Activated CD4-positive, alpha-beta memory T cell treated with anti-CD3 and anti-CD28 coated beads, Interleukin-2, amount 10 ng/mL, durations not matched to agents 7 days and 5 days (primary cell): ENCODE measurements at regions not wholly inside any gene's neighbourhood (a gene's known extent, or its start where the extent isn't known, plus 50 kb on each side); places are given as distances from the start of the nearest gene placed in this dataset.

Experiments used
- CTCF ChIA-PET: fragments of 350-600 bp; sonication (Branson Sonifier 250); formaldehyde crosslinking; loops from one replicate; lab custom pipeline; 2021; ENCODE audit warnings: antibody characterized with exemption, inconsistent platforms; lab: Charles Lee
- POLR2A ChIA-PET: fragments of 350-600 bp; sonication (Branson Sonifier 250); formaldehyde crosslinking; loops from one replicate; lab custom pipeline; 2021; ENCODE audit warnings: antibody characterized with exemption; lab: Charles Lee
- DNase-seq: peaks from one replicate; pipeline ENCODE4 v3.0.0-alpha.2; 2020
- H3K27ac Mint-ChIP-seq: one replicate; pipeline ENCODE4 v1.8.0; 2021; ENCODE audit warnings: mild to moderate bottlenecking, mixed read lengths
- H3K27me3 Mint-ChIP-seq: one replicate; pipeline ENCODE4 v1.8.0; 2021; ENCODE audit warnings: mixed read lengths
- H3K36me3 Mint-ChIP-seq: one replicate; pipeline ENCODE4 v1.8.0; 2021; ENCODE audit warnings: low read depth, mixed read lengths
- H3K4me1 Mint-ChIP-seq: one replicate; pipeline ENCODE4 v1.8.0; 2021; ENCODE audit warnings: mixed read lengths
- H3K4me3 Mint-ChIP-seq: one replicate; pipeline ENCODE4 v1.8.0; 2021; ENCODE audit warnings: mild to moderate bottlenecking, mixed read lengths
- H3K9me3 Mint-ChIP-seq: one replicate; pipeline ENCODE4 v1.8.0; 2021; ENCODE audit warnings: mixed read lengths

DNA sequence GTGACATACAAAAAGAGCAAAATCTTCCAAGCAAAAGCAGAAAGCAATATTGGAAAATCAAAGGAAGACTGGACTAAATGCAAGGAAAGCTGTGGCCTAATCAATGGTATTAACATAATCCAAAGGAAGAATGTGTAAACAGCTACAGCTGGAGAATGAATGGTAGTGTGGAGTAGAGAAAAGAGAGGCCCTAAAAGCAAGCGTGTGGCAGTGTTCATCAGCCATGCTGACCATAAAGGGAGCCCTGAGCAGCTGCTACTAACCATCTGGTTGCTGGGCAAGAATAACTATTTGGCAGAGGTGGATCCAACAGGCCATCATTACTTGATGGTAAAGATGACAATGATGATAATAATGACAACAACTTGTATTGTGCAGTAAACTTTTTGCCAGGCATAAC is 148.5 kb upstream of the BEND6 start:
- no peak overlapping the region for H3K4me3 Mint-ChIP-seq
- H3K27me3 Mint-ChIP-seq, result peaks cover 7% of the 10 kb centered on the region
- POLR2A ChIA-PET, result no interaction called here
- CTCF ChIA-PET, result no interaction called here
- no peak overlapping the region for H3K27ac Mint-ChIP-seq
- no peaks in the 10 kb centered on the region for H3K4me1 Mint-ChIP-seq
- H3K36me3 Mint-ChIP-seq, result no peaks in the 10 kb centered on the region
- DNase-seq, result no peak
- no peaks in the 10 kb centered on the region for H3K9me3 Mint-ChIP-seq

GRCh38 chr6:56804996-56805395 is 149.9 kb upstream of the BEND6 start:
- H3K9me3 Mint-ChIP-seq, result no peaks in the 10 kb centered on the region
- CTCF ChIA-PET, result no interaction called here
- H3K4me3 Mint-ChIP-seq, result no peak overlapping the region
- no peak for DNase-seq
- H3K4me1 Mint-ChIP-seq, result no peaks in the 10 kb centered on the region
- H3K27ac Mint-ChIP-seq, result no peak overlapping the region
- H3K36me3 Mint-ChIP-seq, result no peaks in the 10 kb centered on the region
- POLR2A ChIA-PET, result no interaction called here
- H3K27me3 Mint-ChIP-seq, result peaks cover 7% of the 10 kb centered on the region

DNA sequence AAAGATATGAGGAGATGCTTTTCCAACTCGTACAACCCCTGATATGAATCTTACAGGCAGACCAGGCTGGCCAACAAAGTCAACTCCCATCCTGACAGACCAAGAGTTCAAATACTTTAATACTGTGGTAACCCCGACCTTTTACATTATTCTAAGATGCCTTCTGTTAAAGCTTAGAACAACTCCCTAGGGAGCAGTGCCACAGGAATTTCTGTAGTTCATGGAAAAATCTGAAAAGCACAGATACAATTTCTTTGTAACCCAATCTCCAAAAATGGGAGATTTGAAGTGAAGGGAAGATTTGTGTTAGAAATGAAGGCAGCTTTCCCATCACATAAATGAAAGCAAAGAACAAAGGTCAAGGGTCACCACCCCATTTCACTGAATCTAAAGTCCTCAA is 151.3 kb upstream of the BEND6 start:
- Mint-ChIP-seq H3K4me3 (no peak overlapping the region), H3K4me1 (no peaks in the 10 kb centered on the region), H3K36me3 (no peaks in the 10 kb centered on the region), H3K27ac (no peak overlapping the region), H3K9me3 (no peaks in the 10 kb centered on the region), H3K27me3 (peaks cover 3% of the 10 kb centered on the region)
- no peak for DNase-seq
- ChIA-PET CTCF (no interaction called here), POLR2A (no interaction called here)

DNA sequence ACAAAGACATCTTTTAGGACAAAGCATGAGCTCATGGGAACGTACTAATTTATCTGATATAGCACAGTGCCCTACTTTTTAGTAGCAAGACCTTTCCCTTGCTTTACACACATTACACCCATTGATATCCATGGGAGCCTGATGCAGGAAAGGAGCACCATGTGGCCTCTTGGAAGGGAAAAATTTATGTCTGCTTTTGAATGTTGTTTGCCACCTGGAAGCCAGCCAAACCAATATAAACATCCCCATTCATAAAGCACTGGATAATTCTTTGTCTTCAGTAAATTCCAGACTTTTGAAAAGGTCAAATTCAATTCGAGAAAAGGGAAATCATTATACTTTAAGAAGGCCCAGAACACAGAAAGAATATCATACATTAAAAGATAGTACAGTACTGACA is 152.3 kb upstream of the BEND6 start:
- Mint-ChIP-seq H3K4me3 (no peak overlapping the region), H3K27ac (no peak overlapping the region), H3K9me3 (no peaks in the 10 kb centered on the region), H3K4me1 (no peaks in the 10 kb centered on the region), H3K36me3 (no peaks in the 10 kb centered on the region), H3K27me3 (peaks cover 3% of the 10 kb centered on the region)
- POLR2A ChIA-PET, result no interaction called here
- no peak for DNase-seq
- CTCF ChIA-PET, result no interaction called here

DNA sequence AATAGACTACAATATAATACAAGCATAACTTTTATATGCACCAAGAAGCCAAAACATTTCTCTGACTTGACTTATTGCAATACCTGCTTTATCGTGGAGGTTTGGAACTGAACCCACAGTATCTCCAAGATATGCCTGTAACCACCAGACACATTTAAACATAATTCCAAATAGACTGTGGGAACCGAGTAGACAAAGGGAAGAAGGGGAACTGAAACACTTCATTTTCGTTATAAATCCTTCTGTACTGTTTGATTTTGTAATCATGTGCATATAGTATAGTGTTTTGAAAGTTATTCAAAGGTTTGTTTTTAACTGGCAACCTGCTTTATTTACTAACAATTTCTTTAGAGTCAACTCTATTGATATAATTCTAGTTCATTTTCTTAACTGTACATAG is 154.9 kb upstream of the BEND6 start:
- Mint-ChIP-seq H3K36me3 (no peaks in the 10 kb centered on the region), H3K9me3 (no peaks in the 10 kb centered on the region), H3K27me3 (peaks cover 2% of the 10 kb centered on the region), H3K27ac (no peak overlapping the region), H3K4me1 (no peaks in the 10 kb centered on the region), H3K4me3 (no peak overlapping the region)
- no peak for DNase-seq
- CTCF ChIA-PET, result no interaction called here
- POLR2A ChIA-PET, result no interaction called here

DNA sequence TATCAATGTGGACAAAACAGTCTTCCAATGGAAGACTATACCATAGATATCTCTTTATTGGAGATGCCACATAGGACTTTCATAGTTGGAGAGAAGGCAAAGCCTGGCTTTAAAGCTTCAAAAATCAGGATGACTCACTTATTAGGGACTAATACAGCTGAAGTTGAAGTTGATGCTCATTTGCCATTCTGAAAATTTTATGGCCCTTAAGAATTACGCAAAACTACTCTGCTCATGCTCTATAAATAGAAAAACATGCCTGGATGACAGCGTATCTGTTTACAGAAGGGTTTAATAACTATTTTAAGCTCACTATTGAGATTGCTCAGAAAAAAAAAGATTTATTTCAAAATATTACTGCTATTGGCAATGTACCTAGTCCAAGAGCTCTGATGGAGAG is 155.5 kb upstream of the DST start:
- CTCF ChIA-PET, result no interaction called here
- H3K9me3 Mint-ChIP-seq, result no peaks in the 10 kb centered on the region
- no peaks in the 10 kb centered on the region for H3K36me3 Mint-ChIP-seq
- POLR2A ChIA-PET, result no interaction called here
- peaks cover 5% of the 10 kb centered on the region for H3K27me3 Mint-ChIP-seq
- H3K4me1 Mint-ChIP-seq, result no peaks in the 10 kb centered on the region
- no peak for DNase-seq
- H3K4me3 Mint-ChIP-seq, result no peak overlapping the region
- no peak overlapping the region for H3K27ac Mint-ChIP-seq

DNA sequence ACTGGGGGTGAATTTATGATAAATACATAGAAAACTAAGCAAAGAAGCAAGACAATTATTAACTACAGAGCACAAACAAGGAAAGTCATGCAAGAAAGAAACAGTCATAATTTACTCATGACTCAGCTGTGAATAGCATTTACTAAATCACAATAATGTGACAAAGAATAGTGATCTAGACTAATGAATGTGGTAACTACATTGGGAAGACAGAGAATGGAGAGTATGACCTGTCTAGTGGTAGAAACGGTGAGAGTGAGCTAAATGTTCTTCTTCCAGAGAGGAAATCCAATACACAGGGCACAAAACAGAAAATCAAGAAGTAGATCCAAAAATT is 153.5 kb upstream of the DST start:
- Mint-ChIP-seq H3K27ac (no peak overlapping the region), H3K4me3 (no peak overlapping the region), H3K27me3 (peaks cover 5% of the 10 kb centered on the region), H3K9me3 (no peaks in the 10 kb centered on the region), H3K4me1 (no peaks in the 10 kb centered on the region), H3K36me3 (no peaks in the 10 kb centered on the region)
- CTCF ChIA-PET, result no interaction called here
- DNase-seq, result no peak
- POLR2A ChIA-PET, result no interaction called here

- Mint-ChIP-seq H3K4me3 (no peak overlapping the region), H3K27me3 (peaks cover 5% of the 10 kb centered on the region), H3K9me3 (no peaks in the 10 kb centered on the region), H3K4me1 (no peaks in the 10 kb centered on the region), H3K27ac (no peak overlapping the region), H3K36me3 (no peaks in the 10 kb centered on the region)
- DNase-seq, result no peak
- POLR2A ChIA-PET, result no interaction called here
- CTCF ChIA-PET, result no interaction called here
Observed at GRCh38 chr6:56795466-56796195, 152.9 kb upstream of the DST start.

GRCh38 chr6:56794421-56794820 is 151.7 kb upstream of the DST start:
- no peak overlapping the region for H3K4me3 Mint-ChIP-seq
- no peak overlapping the region for H3K27ac Mint-ChIP-seq
- no peaks in the 10 kb centered on the region for H3K36me3 Mint-ChIP-seq
- no peaks in the 10 kb centered on the region for H3K4me1 Mint-ChIP-seq
- ChIA-PET POLR2A (no interaction called here), CTCF (no interaction called here)
- no peaks in the 10 kb centered on the region for H3K9me3 Mint-ChIP-seq
- H3K27me3 Mint-ChIP-seq, result peaks cover 5% of the 10 kb centered on the region
- no peak for DNase-seq

DNA sequence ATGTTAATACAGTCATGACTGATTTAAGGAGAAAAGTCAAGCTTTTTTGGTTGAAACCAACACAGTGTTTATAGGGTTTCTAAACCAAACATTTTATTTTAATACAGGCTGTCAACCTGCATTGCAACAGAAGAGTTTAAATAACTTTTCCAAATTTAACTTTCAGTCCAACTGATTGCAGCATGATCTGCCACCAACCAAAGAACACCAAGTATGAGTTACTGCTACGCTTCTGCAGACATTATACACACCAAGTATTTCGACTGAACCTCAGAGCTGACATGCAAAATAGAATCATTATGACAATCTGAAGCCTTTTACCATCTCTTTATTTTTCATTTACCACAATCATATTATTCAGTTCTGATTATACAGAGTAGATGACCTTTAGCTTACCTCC is 151.2 kb upstream of the DST start:
- peaks cover 5% of the 10 kb centered on the region for H3K27me3 Mint-ChIP-seq
- DNase-seq, result no peak
- H3K9me3 Mint-ChIP-seq, result no peaks in the 10 kb centered on the region
- H3K4me1 Mint-ChIP-seq, result no peaks in the 10 kb centered on the region
- CTCF ChIA-PET, result no interaction called here
- H3K27ac Mint-ChIP-seq, result no peak overlapping the region
- POLR2A ChIA-PET, result no interaction called here
- no peak overlapping the region for H3K4me3 Mint-ChIP-seq
- no peaks in the 10 kb centered on the region for H3K36me3 Mint-ChIP-seq

DNA sequence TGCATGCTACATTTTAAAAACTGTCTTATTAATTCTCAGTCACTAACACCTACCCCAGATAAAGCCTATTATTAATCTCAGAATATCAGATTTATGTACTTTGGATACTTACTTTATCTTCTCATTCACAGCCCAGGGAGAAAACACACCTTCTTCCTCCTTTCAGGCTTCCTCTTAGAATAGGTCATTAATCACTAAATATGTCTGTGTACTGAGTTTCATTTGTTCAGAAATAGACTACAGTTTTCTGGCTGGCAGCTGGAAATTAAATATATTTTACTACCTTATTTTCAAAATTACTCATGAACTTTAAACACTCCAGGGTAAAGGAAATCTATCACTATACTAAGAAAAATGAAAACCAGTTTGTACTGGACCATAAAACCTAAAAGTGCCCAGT is 147.7 kb upstream of the DST start:
- ChIA-PET CTCF (no interaction called here), POLR2A (no interaction called here)
- Mint-ChIP-seq H3K36me3 (no peaks in the 10 kb centered on the region), H3K4me3 (no peak overlapping the region), H3K27me3 (peaks cover 2% of the 10 kb centered on the region), H3K9me3 (no peaks in the 10 kb centered on the region), H3K4me1 (no peaks in the 10 kb centered on the region), H3K27ac (no peak overlapping the region)
- DNase-seq, result no peak

DNA sequence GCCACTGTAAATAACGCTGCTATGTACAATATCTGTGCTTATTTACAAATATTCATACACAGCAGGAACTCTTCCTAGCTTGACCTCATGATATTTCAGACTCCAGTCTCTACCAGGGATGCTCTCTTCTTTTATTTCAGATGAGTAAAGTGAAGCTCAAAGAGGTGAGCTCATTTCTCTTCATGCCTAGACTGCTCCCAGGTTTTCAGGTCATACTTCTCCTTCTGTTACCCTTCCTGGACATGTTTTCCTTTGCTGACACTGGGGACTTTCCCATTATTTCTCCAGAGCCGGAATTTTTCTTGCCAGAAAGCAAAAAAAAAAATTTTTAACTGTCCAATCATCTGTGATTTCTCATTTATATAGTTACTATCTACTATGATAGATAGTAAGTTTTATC is 147.2 kb upstream of the DST start:
- H3K27me3 Mint-ChIP-seq, result peaks cover 2% of the 10 kb centered on the region
- H3K27ac Mint-ChIP-seq, result no peak overlapping the region
- no peak for DNase-seq
- H3K9me3 Mint-ChIP-seq, result no peaks in the 10 kb centered on the region
- ChIA-PET POLR2A (no interaction called here), CTCF (no interaction called here)
- H3K4me1 Mint-ChIP-seq, result no peaks in the 10 kb centered on the region
- no peak overlapping the region for H3K4me3 Mint-ChIP-seq
- H3K36me3 Mint-ChIP-seq, result no peaks in the 10 kb centered on the region

- no peak for DNase-seq
- Mint-ChIP-seq H3K4me1 (no peaks in the 10 kb centered on the region), H3K27ac (no peak overlapping the region), H3K4me3 (no peak overlapping the region), H3K9me3 (no peaks in the 10 kb centered on the region), H3K36me3 (no peaks in the 10 kb centered on the region), H3K27me3 (peaks cover 2% of the 10 kb centered on the region)
- ChIA-PET CTCF (no interaction called here), POLR2A (no interaction called here)
Observed at GRCh38 chr6:56789342-56789741, 146.7 kb upstream of the DST start.

DNA sequence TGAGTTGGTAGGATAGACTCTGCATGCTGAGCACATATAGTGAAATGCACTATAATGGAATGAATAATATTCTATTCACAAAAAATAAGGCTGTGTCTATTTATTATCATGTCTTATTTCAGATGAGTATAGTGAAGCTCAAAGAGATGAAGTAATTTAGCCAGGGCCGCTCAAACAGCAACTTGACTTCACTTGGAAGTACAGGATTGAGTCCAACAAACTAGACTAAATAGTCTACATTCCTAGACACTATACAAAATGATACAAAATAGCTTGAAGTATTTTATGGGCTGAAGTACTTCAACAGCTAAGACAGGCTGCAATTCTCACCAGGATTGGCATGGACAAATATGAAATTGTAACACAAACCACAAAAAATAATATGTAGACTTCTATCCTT is 144.5 kb upstream of the DST start:
- POLR2A ChIA-PET, result no interaction called here
- Mint-ChIP-seq H3K4me1 (no peaks in the 10 kb centered on the region), H3K4me3 (no peak overlapping the region), H3K9me3 (no peaks in the 10 kb centered on the region), H3K36me3 (no peaks in the 10 kb centered on the region), H3K27ac (no peak overlapping the region), H3K27me3 (no peaks in the 10 kb centered on the region)
- CTCF ChIA-PET, result no interaction called here
- no peak for DNase-seq
